HG02970 (cell line): ENCODE measurements at regions not wholly inside any gene's neighbourhood (a gene's known extent, or its start where the extent isn't known, plus 50 kb on each side); places are given as distances from the start of the nearest gene placed in this dataset.

Experiments
- ATAC-seq: cut with Tn5 transposase; IDR thresholded peaks from one replicate; pipeline ENCODE4 v1.9.1; 2021; ENCODE audit warnings: mild to moderate bottlenecking, moderate library complexity, moderate number of reproducible peaks; ENCODE audit not compliant: unreplicated experiment, low FRiP score

DNA sequence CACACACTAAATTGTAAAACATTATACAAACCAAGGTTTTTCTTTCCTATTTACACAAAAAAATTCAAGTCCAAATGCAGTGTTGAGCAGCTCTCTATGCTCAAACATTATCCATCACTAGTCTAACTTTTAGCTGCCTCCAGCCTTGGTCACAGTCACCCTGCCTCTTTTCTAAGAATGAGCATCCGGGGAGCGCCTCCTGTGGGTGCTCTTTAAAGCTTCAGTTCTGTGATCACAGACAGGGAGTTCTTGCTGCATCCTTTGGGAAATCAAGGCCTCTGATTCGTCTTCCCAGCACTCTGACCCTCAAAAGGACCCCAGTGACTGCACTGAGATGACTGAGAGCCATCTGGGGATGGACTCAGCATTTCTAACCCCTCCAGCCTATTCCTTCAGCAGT is 289.6 kb downstream of the SEC61B start:
- ATAC-seq: no peak

DNA sequence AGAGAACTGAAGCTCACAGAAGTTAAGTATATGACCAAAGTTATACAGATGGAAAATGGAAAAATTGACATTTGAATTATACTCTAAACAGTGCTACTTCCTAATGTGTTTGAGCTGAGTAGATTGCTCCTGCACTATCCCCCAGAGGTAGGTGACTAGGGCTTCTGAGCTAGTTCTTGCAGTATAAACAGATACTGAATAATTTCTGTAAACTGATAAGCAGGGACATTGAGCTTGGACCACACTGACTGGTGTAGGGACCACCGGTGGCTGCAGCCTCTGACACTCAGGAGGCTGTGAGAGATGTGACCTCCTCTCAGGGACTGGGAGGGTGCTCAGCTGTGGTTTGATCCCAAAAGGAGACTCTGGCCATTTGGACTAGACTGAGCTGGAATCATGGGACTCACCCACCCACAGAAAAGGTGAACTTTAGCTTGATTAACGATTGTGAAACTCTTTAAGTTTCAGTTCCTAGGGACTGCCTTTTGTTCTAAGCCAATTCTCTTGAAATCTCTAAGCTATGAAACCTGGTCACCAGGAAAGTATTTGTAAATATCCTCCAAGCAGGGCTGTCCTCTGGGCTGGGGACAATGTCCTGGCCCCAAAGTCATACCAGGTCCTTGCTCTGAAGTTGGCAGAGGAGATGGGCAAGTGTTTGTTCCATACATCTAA is 291.5 kb downstream of the SEC61B start:
- ATAC-seq: no peak

DNA sequence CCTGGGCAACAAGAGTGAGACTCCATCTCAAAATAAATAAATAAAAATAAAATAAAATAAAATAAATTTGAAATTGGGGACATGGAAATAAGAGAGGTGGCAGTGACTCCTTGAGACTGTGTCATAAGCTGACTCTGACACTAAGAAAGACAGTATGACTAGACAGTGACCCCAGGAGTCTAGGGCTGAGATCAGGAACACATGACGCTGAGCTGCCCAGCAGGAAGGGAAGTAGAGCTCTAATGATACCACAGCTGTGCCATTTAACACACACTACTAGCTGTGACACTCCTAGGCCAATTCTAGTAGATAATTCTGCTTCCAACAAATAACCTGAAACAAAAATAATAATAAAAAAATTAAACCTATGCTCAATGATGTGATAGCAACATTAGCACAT is 293.0 kb downstream of the SEC61B start:
- no peak for ATAC-seq

DNA sequence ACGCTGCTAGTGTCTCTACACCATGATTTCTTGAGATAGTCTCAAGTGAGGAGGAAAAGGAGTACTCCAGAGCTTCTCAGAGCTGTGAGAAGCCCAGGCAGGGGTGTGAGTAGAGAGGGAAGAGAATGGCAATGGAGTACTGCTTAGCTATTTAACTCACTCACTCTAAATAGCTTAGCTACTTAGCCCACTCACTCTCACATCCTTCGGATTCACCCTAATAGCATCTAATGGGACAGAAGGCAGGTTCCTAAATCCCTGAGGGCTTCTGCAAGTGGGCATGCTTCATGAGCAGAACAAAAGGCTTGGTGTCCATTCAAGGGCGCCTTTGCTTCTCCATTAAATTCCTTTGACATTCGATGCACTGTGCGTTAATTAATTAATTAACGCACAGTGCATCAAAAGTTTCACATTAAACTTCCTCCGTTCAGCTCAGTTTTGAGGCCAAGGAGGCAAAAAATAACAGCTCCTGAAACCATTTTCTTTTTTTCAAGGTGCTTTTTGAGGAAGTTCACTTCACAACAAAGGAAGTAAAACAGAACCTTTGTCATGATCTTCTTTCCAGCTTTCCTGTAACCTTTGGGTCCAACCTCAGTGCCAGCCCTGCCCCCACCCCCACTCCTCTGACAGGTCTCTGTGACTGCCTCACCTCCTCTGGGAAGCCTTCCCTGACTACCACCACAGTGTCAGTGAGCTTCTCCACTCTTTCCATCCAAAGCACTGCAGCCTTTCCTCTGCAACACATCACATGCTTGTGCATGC is 294.0 kb downstream of the SEC61B start:
- ATAC-seq: no peak

DNA sequence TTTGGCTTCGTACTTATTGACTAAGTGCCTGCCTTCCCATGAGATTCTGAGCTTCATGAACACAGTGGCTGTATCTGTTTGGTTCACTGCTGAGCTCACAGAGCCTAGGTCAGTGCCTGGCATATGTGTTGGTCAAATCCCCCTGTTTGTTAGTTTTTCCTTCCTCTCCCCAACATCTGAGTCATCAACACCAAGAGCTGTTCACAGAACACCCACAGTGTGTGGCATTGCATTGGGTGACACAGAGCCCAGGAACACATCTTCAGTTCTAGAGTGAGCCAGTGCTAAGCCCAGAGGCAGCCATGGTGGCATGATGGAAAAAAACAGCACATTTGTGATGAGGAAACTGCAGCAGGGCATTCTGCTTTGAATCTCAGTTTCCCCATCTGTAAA is 294.6 kb downstream of the SEC61B start:
- no peak for ATAC-seq

DNA sequence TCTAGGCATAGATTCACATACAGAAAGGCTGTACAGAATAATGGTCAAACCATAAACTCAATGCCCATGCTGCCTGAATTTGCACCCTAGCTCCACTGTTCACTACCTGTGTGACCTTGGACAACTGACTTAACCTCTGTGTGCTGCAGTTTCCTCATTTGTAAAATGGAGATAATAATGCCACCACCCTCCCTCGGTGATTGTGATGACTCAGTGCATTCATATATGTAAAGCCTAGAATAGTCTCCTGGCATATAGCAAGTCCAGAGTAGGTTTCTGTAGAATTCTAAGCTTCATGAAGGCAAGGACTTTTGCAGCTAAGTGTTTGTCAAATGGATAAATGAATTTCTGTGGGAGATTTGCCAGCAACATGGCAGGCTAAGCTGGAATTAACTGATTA is 297.8 kb upstream of the NR4A3 start:
- ATAC-seq: no peak

DNA sequence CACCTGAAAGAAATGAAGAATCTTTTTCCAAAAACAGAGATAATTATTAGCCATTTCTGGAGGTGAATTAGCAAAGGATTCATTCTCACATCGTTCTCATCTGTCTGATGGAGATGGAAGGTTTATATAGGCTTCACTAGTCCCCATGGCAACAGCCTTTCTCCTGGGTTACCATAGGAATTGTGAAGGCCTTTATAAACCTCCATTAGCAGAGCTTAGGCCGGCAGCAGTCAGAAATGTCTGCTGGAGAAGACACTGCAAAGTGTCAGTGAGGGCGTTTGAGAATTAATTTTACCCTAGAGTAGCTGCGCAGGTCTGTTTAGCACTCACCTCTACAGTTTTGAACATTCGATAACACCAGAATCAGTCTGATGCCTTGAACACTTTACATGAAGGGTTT is 290.4 kb upstream of the NR4A3 start:
- no peak for ATAC-seq

DNA sequence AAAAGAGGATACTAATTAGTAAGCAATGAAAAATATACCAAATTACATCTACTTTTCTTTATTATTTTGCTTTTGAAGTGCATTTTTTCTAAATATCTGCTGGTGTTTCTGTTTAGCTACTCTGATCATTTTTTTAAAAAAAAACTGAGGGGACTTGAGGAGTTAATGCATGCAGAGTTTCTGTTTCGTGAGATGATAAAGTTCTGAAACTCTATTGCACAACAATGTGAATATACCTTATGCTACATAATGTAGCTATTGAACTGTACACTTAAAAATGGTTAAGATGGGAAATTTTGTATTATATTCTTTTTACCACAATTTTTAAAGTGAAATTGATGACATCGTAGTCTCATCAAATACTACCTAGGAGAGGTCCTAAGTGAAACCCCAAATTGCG is 288.3 kb upstream of the NR4A3 start:
- ATAC-seq: no peak

DNA sequence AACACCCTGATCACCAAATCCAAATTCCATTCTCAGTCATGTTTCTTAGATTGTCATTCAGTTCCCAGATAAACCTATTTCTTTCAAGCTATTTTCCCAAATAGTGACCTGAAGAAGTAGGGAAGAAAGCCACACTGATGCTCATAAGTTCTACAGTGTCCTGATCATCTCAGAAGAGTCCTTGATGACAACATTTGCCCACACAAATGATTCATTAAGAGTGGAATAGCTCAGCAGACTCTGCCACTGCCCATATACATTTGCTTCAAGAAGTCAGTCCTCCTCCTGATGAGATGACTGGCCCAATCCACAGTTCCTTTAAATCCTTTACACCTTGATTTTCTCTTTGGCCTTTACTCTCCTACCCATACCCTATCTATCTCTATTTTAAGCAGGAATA is 283.7 kb upstream of the NR4A3 start:
- ATAC-seq: no peak

DNA sequence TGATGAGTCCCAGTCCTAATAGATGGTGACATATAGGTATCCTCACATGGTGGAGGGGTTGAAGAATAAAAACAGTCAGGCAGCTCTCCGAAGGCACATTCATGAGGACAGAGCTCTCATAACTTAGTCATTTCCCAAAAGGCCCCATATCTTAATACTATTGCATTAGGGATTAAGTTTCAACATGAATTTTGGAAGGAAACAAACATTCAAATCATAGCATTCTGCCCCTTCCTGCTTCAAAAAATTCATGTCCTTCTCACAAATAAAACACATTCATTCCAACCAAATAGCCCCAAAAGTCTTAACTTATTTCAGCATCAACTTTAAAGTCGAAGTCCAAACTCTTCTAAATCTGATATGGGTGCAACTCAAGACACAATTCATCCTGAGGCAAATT is 277.2 kb upstream of the NR4A3 start:
- no peak for ATAC-seq

DNA sequence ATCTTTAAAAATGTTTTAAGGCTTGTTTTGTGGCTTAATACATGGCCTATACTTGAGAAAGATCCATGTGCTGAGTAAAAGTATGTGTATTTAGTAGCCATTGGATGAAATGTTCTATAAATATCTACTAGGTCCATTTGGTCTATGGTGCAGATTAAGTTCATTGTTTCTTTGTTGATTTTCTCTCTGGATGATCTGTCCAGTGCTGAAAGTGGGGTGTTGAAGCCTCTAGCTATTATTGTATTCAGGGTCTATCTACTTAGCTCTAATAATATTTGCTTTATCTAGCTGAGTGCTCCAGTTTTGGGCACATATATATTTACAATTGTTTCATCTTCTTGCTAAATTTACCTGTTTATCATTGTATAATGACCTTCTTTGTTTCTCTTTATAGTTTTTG is 272.2 kb upstream of the NR4A3 start:
- no peak for ATAC-seq

DNA sequence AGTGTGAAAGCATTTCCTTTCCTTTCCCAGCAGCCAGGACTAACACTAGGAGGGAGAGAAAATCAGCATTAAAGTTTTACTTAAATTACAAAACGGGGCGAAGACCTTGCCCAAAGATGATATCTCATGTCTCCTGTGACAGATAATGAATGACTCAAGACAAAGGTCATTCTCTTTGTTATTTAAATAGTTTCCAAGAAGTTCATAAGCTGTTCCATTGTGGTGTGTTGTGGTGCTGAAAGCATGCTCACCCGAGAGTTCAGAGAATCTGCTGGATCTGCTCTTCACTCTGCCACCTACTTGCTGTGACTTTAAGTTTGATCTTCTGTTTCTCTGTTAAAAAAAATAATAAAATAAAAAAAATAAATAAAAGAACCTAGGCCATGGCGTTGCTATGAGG is 265.9 kb upstream of the NR4A3 start:
- no peak for ATAC-seq

DNA sequence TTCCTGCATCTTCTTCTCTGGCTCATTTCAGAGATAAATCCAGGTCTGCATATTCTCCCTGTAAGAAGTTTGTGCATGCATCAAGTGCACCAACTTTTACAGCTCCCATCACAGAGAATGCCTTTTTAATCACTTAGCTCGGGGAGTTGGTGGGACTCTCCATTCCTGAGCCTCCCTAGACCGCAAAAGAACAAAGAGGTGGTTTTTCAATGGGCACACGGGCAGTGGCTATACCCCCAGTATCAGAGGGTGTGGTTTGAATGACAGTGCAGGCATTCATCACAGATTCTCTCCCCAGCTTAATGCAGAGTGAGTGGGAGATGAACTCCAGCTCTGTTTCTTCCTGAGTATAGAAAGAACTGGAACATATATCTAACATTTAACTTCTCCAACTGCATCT is 264.7 kb upstream of the NR4A3 start:
- ATAC-seq: no peak

DNA sequence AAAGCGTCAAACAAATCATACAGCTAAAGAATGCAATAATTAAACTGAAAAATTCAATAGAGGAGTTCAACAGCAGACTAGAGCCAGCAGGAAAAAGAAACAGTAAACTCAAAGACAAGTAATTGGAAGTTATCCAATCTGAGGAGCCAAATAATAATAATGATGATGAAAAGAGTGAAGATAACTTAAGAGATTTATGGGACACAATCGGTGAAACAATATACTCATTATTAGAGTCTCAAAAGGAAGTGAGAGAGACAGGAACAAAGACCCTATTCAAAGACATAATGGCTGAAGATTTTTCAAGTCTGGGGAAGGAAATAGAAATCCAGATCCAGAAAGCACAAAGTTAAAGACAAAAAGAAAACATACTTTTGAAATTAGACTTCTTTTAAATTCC is 263.9 kb upstream of the NR4A3 start:
- ATAC-seq: no peak

DNA sequence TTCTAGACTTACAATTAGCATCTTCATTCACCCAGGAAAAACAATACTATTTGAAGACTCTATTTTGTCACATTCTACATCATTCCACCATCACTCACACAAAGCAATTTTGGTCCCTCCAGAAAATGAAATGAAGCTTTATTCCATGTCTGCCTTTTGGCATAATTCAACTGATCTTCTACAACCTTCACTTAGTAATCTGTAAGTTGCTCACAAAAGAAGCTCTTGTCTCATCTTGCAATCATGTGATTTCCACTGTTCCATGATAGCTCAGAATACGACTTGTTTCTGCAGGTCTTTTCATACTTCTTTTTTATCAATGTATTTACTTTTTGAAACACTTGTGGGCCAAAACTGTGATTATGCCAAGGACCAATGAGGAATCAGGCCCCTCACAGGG is 261.9 kb upstream of the NR4A3 start:
- ATAC-seq: no peak

DNA sequence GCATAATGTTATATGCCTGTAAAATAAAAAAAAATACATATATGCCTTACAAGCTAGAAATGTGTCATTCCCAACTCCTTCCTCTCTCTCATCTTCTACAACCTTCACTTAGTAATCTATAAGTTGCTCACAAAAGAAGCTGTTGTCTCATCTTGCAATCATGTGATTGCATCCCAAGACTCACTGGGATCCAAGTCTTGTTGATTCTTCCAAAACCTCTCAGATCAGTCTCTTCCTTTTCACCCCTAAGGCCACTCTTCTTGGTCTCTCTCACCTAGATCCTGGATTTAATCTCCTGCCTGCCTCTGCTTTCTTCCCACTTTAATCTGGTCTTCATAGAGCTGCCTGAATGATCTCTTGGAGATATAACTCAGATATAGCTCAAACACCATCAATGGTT is 261.1 kb upstream of the NR4A3 start:
- no peak for ATAC-seq

DNA sequence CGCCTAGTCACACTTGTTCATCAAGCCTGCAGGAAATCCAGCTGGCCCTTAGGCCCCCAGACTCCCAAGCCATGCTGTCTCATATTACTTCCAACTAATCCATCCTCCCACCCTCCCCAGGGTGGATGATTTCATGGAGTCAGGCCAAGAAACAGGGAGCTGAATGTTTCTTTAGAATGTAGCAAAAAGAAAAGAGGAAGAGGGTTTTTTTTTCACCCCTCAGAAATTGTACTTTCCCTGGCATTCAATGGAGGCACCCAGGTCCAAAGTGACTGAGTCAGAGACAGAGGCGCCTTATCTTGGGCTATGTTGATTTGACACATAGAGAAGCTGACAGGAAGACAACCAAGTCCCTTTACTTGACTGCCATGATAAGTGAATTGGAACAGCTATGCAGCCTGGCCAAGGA is 260.2 kb upstream of the NR4A3 start:
- no peak for ATAC-seq

DNA sequence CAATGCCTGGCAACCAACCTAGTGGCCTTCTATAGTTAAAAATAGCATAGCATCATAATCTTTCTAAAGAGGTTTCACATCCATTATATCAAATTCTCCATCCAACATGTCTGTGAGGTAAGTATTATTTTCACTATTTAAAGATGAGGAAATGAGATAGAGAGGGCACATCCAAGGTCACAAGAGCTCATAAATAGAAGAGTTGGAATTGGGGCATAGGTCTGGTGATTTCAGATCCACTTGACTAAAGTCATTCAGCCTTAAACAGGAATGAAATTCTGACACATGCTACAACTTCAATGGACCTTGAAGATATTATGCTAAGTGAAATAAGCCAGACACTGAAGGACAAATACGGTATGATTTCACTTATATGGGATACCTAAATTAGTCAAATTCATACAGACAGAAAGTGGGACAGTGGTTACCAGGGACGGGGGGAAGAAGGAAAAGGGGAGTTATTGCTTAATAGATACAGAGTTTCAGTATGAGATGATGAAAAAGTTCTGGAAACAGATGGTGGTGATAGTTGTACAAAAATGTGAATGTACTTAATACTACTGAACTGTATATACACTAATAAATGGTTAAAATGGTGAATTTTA is 259.6 kb upstream of the NR4A3 start:
- ATAC-seq: no peak

DNA sequence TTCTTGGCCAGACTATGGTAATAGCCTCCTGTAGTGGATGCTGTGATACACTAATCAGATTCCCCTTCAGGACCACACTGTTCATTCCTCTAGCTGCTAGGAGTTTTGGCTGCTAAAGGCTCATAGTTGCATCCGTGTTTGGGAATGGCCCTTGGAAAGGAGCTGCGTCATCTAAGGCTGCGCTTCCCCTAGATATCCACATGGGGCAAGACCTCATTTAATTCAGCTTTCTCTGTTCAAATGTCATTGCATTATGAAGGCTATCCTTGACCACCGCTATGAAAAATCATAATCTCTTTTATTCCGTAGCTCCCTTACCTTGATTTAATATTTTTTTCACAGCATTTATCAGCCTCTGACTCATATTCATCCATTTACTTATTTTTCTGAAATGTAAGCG is 258.3 kb upstream of the NR4A3 start:
- ATAC-seq: no peak

DNA sequence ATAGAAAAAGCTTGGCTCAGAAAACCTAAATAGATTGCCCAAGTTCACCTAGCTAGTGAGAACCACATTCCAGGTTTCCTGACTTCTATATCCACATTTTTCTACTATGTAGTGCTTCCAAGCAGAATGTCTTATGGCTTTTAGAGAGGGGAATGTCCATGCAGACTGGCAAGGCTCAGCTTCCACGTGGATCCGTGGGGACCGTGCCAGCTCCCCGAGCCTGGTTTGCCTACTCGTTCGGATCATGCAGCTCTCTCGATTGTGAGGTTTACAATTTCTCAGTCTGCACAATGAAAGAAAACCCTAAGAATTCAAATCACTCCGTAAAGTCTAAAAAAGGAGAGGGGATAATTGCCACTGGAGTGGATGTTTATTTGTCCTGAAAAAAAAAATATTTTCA is 256.5 kb upstream of the NR4A3 start:
- ATAC-seq: no peak

DNA sequence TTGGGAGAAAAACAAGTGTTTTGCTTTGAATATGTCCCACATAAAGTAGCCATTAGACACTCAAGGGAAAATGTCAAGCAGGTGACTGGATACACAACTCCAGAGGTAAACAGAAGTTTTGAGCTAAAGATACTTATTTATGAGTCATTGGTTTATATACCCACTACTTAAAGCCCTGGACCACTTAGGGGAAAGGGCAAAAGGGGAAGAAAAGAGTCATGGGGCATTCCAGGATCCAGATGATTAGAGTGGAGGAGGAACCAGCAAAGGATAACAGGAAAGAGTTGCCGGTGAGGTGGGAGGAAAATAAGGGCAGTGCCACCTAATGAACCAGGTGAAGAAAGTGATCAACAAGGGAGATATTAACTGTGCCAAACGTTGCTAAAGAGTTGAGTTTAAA is 254.2 kb upstream of the NR4A3 start:
- ATAC-seq: no peak

DNA sequence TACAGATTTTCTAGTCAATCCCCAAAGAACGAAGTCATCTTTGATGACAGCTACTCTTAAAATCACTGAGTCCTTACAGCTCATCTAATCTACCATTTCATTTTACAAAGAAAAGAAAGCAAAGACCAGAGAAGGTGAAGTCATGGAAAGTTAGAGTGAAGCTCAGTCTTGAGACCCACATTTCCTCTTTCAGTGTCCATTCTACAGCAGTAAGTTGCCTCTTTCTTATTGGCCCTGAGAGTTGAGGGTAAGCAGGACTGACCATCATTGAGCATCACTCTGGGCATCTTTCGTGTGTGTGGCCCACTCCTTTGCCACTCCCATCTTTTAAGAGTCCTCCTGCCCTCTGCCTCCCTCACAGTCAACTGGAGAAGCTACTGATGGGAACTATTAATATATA is 251.8 kb upstream of the NR4A3 start:
- ATAC-seq: no peak
